Keratinocyte (primary cell): ENCODE measurements at regions not wholly inside any gene's neighbourhood (a gene's known extent, or its start where the extent isn't known, plus 50 kb on each side); places are given as distances from the start of the nearest gene placed in this dataset.

Experiments used
- DNase-seq: peaks from one replicate; pipeline ENCODE4 v3.0.0-alpha.2; 2011; ENCODE audit warnings: low read depth, missing footprints, low spot score
- FAIRE-seq: peaks from 2 replicates; lab custom pipeline; 2011; peaks lifted over from hg19 to GRCh38; lab: Jason Lieb, UNC
- H2AFZ ChIP-seq: 2 replicates; pipeline ENCODE4 v1.6.0; 2012; ENCODE audit warnings: low read length, control low read depth, inconsistent platforms; ENCODE audit not compliant: control insufficient read depth
- H3K27ac ChIP-seq: 2 replicates; pipeline ENCODE4 v1.5.1; 2011; ENCODE audit warnings: low read length; ENCODE audit not compliant: control insufficient read depth, insufficient read depth
- H3K27me3 ChIP-seq: 3 replicates; pipeline ENCODE4 v1.6.0; 2011; ENCODE audit warnings: low read length; ENCODE audit not compliant: control insufficient read depth, insufficient read depth; ENCODE audit errors: extremely low read depth
- H3K36me3 ChIP-seq, 2 experiments: 2 replicates in 1 of 2; 3 replicates in 1 of 2; pipeline ENCODE4 v1.5.1; 2011; ENCODE audit warnings: low read length in 2 of 2, mild to moderate bottlenecking in 1 of 2; ENCODE audit not compliant: control insufficient read depth in 2 of 2, insufficient read depth in 2 of 2; ENCODE audit errors: extremely low read depth in 1 of 2
- H3K4me1 ChIP-seq: 3 replicates; pipeline ENCODE4 v1.5.1; 2011; ENCODE audit warnings: low read length; ENCODE audit not compliant: control insufficient read depth, insufficient read depth; ENCODE audit errors: extremely low read depth
- H3K4me2 ChIP-seq: 3 replicates; pipeline ENCODE4 v1.6.0; 2011; ENCODE audit warnings: low read depth, low read length; ENCODE audit not compliant: control insufficient read depth, insufficient read depth; ENCODE audit errors: extremely low read depth
- H3K4me3 ChIP-seq, 3 experiments: fragments of 200-600 bp in 1 of 3; sonication (generic) in 1 of 3; 2 replicates in 2 of 3; 3 replicates in 1 of 3; pipeline ENCODE4 v1.5.1; 2011 to 2016; ENCODE audit warnings: low read length in 3 of 3, mild to moderate bottlenecking in 3 of 3, control low read depth in 2 of 3, inconsistent platforms in 1 of 3, low read depth in 1 of 3, mixed read lengths in 1 of 3, mixed run types in 1 of 3, moderate library complexity in 1 of 3; ENCODE audit not compliant: control insufficient read depth in 2 of 3, insufficient read depth in 2 of 3; ENCODE audit errors: extremely low read depth in 1 of 3
- H3K79me2 ChIP-seq: 2 replicates; pipeline ENCODE4 v1.6.0; 2012; ENCODE audit warnings: low read length; ENCODE audit not compliant: control insufficient read depth, insufficient read depth
- H3K9ac ChIP-seq: 3 replicates; pipeline ENCODE4 v1.6.0; 2011; ENCODE audit warnings: low read length; ENCODE audit not compliant: control insufficient read depth, insufficient read depth; ENCODE audit errors: extremely low read depth
- H3K9me1 ChIP-seq: 3 replicates; pipeline ENCODE4 v1.6.0; 2011; ENCODE audit warnings: low read length; ENCODE audit not compliant: control insufficient read depth, insufficient read depth; ENCODE audit errors: extremely low read depth
- H3K9me3 ChIP-seq: 2 replicates; pipeline ENCODE4 v1.5.1; 2012; ENCODE audit warnings: low read depth, low read length; ENCODE audit not compliant: control insufficient read depth
- H4K20me1 ChIP-seq: 3 replicates; pipeline ENCODE4 v1.6.0; 2011; ENCODE audit warnings: low read length; ENCODE audit not compliant: control insufficient read depth, insufficient read depth; ENCODE audit errors: extremely low read depth
- CTCF ChIP-seq, 3 experiments: IDR thresholded peaks in 1 of 3; conservative IDR thresholded peaks in 1 of 3; optimal IDR thresholded peaks in 1 of 3; 2 replicates in 2 of 3; 3 replicates in 1 of 3; pipeline versions ENCODE3 to v1.5.1; 2011; ENCODE audit warnings: low read length in 3 of 3, mild to moderate bottlenecking in 3 of 3, moderate library complexity in 2 of 3, control low read depth in 1 of 3, inconsistent platforms in 1 of 3; ENCODE audit not compliant: insufficient read depth in 2 of 3; ENCODE audit errors: extremely low read depth in 1 of 3
- EZH2 ChIP-seq: IDR thresholded peaks from one replicate; pipeline ENCODE4 v1.6.1; 2012; ENCODE audit warnings: inconsistent platforms, mild to moderate bottlenecking, low read length, moderate library complexity
- dilution Hi-C: fragments of 300-500 bp; cut with MboI; formaldehyde crosslinking; loops from one replicate; pipeline ENCODE4 v1.7.0; 2020; ENCODE audit warnings: low sequenced_read_pairs; ENCODE audit not compliant: extremely low pct_ligation_motif_present

GRCh38 chr3:106261915-106262683 lies 393.3 kb upstream of the CBLB start:
- DNase-seq (no peak), FAIRE-seq (no peak)
- H3K4me3 ChIP-seq = no peak overlapping the region
- no peaks in the 10 kb centered on the region for H3K36me3 ChIP-seq
- no peaks in the 10 kb centered on the region for H3K9me3 ChIP-seq
- H3K9me1 ChIP-seq = no peaks in the 10 kb centered on the region
- dilution Hi-C loops = no loop called here
- H3K79me2 ChIP-seq = no peaks in the 10 kb centered on the region
- no peak overlapping the region for H3K4me2 ChIP-seq
- no peaks in the 10 kb centered on the region for H4K20me1 ChIP-seq
- H3K9ac ChIP-seq = no peak overlapping the region
- H3K27me3 ChIP-seq = no peaks in the 10 kb centered on the region
- no peak overlapping the region for H2AFZ ChIP-seq
- H3K4me1 ChIP-seq = no peaks in the 10 kb centered on the region
- no peak overlapping the region for H3K27ac ChIP-seq
- TF ChIP-seq EZH2 = no peak
- no peak for TF ChIP-seq CTCF (optimal IDR thresholded peaks at IDR 0.05 in 1 of 3, IDR thresholded peaks at IDR 0.05 in 1 of 3, conservative IDR thresholded peaks at IDR 0.05 in 1 of 3; ENCODE audit: extremely low read depth in 1 of 3, insufficient read depth in 2 of 3, low read length in 3 of 3)

GRCh38 chr3:106263011-106263410 lies 394.2 kb upstream of the CBLB start:
- FAIRE-seq = no peak
- no peak overlapping the region for H2AFZ ChIP-seq
- dilution Hi-C loops = no loop called here

GRCh38 chr3:106263546-106263945 lies 394.7 kb upstream of the CBLB start:
- FAIRE-seq (no peak), DNase-seq (no peak)
- TF ChIP-seq CTCF (optimal IDR thresholded peaks at IDR 0.05 in 1 of 3, IDR thresholded peaks at IDR 0.05 in 1 of 3, conservative IDR thresholded peaks at IDR 0.05 in 1 of 3; ENCODE audit: extremely low read depth in 1 of 3, insufficient read depth in 2 of 3, low read length in 3 of 3) = no peak
- TF ChIP-seq EZH2 = no peak
- H2AFZ ChIP-seq = no peak overlapping the region
- no peak overlapping the region for H3K9ac ChIP-seq
- H3K79me2 ChIP-seq = no peaks in the 10 kb centered on the region
- no peaks in the 10 kb centered on the region for H3K9me1 ChIP-seq
- no peaks in the 10 kb centered on the region for H3K4me1 ChIP-seq
- H3K4me2 ChIP-seq = no peak overlapping the region
- no peaks in the 10 kb centered on the region for H3K27me3 ChIP-seq
- H4K20me1 ChIP-seq = no peaks in the 10 kb centered on the region
- H3K36me3 ChIP-seq = no peaks in the 10 kb centered on the region
- no peak overlapping the region for H3K27ac ChIP-seq
- no peaks in the 10 kb centered on the region for H3K9me3 ChIP-seq
- dilution Hi-C loops = no loop called here
- no peak overlapping the region for H3K4me3 ChIP-seq

More at GRCh38 chr3:106263011-106263410, 394.2 kb upstream of the CBLB start:
- DNase-seq = no peak
- no peaks in the 10 kb centered on the region for H3K9me3 ChIP-seq
- H3K4me2 ChIP-seq = no peak overlapping the region
- H3K36me3 ChIP-seq = no peaks in the 10 kb centered on the region
- no peaks in the 10 kb centered on the region for H3K4me1 ChIP-seq
- no peak for TF ChIP-seq EZH2
- H4K20me1 ChIP-seq = no peaks in the 10 kb centered on the region
- H3K79me2 ChIP-seq = no peaks in the 10 kb centered on the region
- no peak overlapping the region for H3K4me3 ChIP-seq
- H3K27ac ChIP-seq = no peak overlapping the region
- no peaks in the 10 kb centered on the region for H3K27me3 ChIP-seq
- no peak overlapping the region for H3K9ac ChIP-seq
- H3K9me1 ChIP-seq = no peaks in the 10 kb centered on the region
